Mesenchymal stem cell (in vitro differentiated cells and primary cell): ENCODE measurements at regions not wholly inside any gene's neighbourhood (a gene's known extent, or its start where the extent isn't known, plus 50 kb on each side); places are given as distances from the start of the nearest gene placed in this dataset.

Source experiments
- DNase-seq: peaks from one replicate; pipeline ENCODE4 v3.0.0-alpha.2; 2013
- H2AFZ ChIP-seq: one replicate; pipeline ENCODE4 v1.6.1; 2013; ENCODE audit warnings: low read depth, mild to moderate bottlenecking, control low read depth, inconsistent platforms, low read length, moderate library complexity
- H2AK5ac ChIP-seq: 2 replicates; pipeline ENCODE4 v1.6.1; 2013; ENCODE audit warnings: low read length, moderate library complexity, mild to moderate bottlenecking, inconsistent platforms; ENCODE audit not compliant: severe bottlenecking
- H2BK120ac ChIP-seq: one replicate; pipeline ENCODE4 v1.6.1; 2013; ENCODE audit warnings: low read depth, mild to moderate bottlenecking, inconsistent platforms, low read length, moderate library complexity
- H2BK12ac ChIP-seq, 2 experiments: one replicate each; pipeline ENCODE4 v1.6.1; 2013; ENCODE audit warnings: inconsistent platforms in 2 of 2, low read length in 2 of 2, mild to moderate bottlenecking in 2 of 2, moderate library complexity in 2 of 2, control low read depth in 1 of 2
- H2BK15ac ChIP-seq: one replicate; pipeline ENCODE4 v1.6.1; 2013; ENCODE audit warnings: mild to moderate bottlenecking, low read depth, inconsistent platforms; ENCODE audit not compliant: poor library complexity, severe bottlenecking
- H2BK5ac ChIP-seq: 2 replicates; pipeline ENCODE4 v1.6.1; 2013; ENCODE audit warnings: low read depth, mild to moderate bottlenecking, low read length, control low read depth, inconsistent platforms; ENCODE audit not compliant: poor library complexity, severe bottlenecking
- H3K14ac ChIP-seq, 2 experiments: one replicate each; pipeline ENCODE4 v1.6.1; 2013; ENCODE audit warnings: inconsistent platforms in 2 of 2, low read length in 2 of 2, control low read depth in 1 of 2, mild to moderate bottlenecking in 1 of 2, moderate library complexity in 1 of 2
- H3K18ac ChIP-seq, 2 experiments: one replicate each; pipeline ENCODE4 v1.6.1; 2013; ENCODE audit warnings: inconsistent platforms in 2 of 2, low read length in 2 of 2, control low read depth in 1 of 2, low read depth in 1 of 2, mild to moderate bottlenecking in 1 of 2
- H3K23ac ChIP-seq, 2 experiments: one replicate each; pipeline ENCODE4 v1.6.1; 2013; ENCODE audit warnings: inconsistent platforms in 2 of 2, low read length in 2 of 2, mild to moderate bottlenecking in 2 of 2, moderate library complexity in 2 of 2, control low read depth in 1 of 2
- H3K27ac ChIP-seq: 2 replicates; pipeline ENCODE4 v1.5.1; 2013; ENCODE audit warnings: mild to moderate bottlenecking, moderate library complexity, low read length, control low read depth, inconsistent platforms; ENCODE audit not compliant: poor library complexity, severe bottlenecking
- H3K27me3 ChIP-seq, 2 experiments: 2 replicates each; pipeline versions ENCODE4 v1.6.1 to v1.7.0; 2013; ENCODE audit warnings: low read length in 2 of 2, mild to moderate bottlenecking in 2 of 2, moderate library complexity in 2 of 2, control low read depth in 1 of 2, inconsistent platforms in 1 of 2; ENCODE audit not compliant: control insufficient read depth in 1 of 2, insufficient read depth in 1 of 2
- H3K36me3 ChIP-seq, 2 experiments: 2 replicates each; pipeline versions ENCODE4 v1.6.1 to v1.7.0; 2013; ENCODE audit warnings: low read length in 2 of 2, control low read depth in 1 of 2, inconsistent platforms in 1 of 2, low read depth in 1 of 2, mild to moderate bottlenecking in 1 of 2; ENCODE audit not compliant: insufficient read depth in 2 of 2, control insufficient read depth in 1 of 2
- H3K4ac ChIP-seq, 2 experiments: one replicate each; pipeline ENCODE4 v1.6.1; 2013; ENCODE audit warnings: inconsistent platforms in 2 of 2, low read length in 2 of 2, mild to moderate bottlenecking in 2 of 2, moderate library complexity in 2 of 2, control low read depth in 1 of 2, low read depth in 1 of 2
- H3K4me1 ChIP-seq: 2 replicates; pipeline ENCODE4 v1.6.1; 2013; ENCODE audit warnings: low read depth, low read length, control low read depth; ENCODE audit not compliant: control insufficient read depth, insufficient read depth
- H3K4me2 ChIP-seq: 2 replicates; pipeline ENCODE4 v1.6.1; 2013; ENCODE audit warnings: low read length, mild to moderate bottlenecking, inconsistent platforms; ENCODE audit not compliant: poor library complexity, severe bottlenecking
- H3K4me3 ChIP-seq, 2 experiments: 2 replicates each; pipeline versions ENCODE4 v1.5.1 to v1.7.0; 2013; ENCODE audit warnings: low read length in 2 of 2, mild to moderate bottlenecking in 2 of 2, control low read depth in 1 of 2, low read depth in 1 of 2; ENCODE audit not compliant: insufficient read depth in 1 of 2
- H3K79me1 ChIP-seq: replicated peaks from 2 replicates; pipeline ENCODE4 v1.6.1; 2013; ENCODE audit warnings: mild to moderate bottlenecking, control low read depth, low read length, inconsistent platforms; ENCODE audit not compliant: poor library complexity, severe bottlenecking
- H3K9ac ChIP-seq: 2 replicates; pipeline ENCODE4 v1.7.0; 2013; ENCODE audit warnings: mild to moderate bottlenecking, low read length, moderate library complexity
- H3K9me3 ChIP-seq: 2 replicates; pipeline ENCODE4 v1.7.0; 2013; ENCODE audit warnings: mild to moderate bottlenecking, low read length; ENCODE audit not compliant: control insufficient read depth
- H4K8ac ChIP-seq: one replicate; pipeline ENCODE4 v1.6.1; 2013; ENCODE audit warnings: inconsistent platforms, mild to moderate bottlenecking, low read length, moderate library complexity
- H4K91ac ChIP-seq: one replicate; pipeline ENCODE4 v1.6.1; 2013; ENCODE audit warnings: mild to moderate bottlenecking, low read length, inconsistent platforms
- whole genome bisulfite sequencing: methylation state at CpG from one replicate; pipeline ENCODE4 v1.1.7; 2013; ENCODE audit warnings: mixed read lengths; 5-methylcytosine and 5-hydroxymethylcytosine counted together

DNA sequence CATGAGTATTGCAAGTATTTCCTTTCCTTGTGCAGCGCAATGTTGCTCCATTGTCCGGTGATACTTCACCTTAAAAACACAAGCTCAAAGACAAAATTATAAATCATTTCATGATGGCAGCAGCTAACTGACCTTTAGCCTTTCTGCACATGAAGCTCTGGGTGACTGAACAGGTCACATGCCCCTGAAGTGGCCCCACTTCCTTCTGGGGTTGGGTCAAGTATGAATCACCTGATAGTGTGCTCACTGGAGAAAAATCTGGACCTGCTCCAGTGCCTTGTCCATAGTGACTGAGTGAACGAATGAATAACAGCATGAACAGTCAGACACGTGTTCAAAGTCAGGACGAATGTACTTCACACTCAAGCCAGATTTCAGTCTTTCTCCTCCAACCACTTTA, 658.9 kb downstream of the NPHP4 start:
- Histone ChIP-seq H3K4me2 (no peak overlapping the region), H3K36me3 (no peaks in the 10 kb centered on the region), H2AFZ (no peak overlapping the region), H3K4me1 (no peaks in the 10 kb centered on the region), H2BK120ac (no peak overlapping the region), H3K4me3 (no peak overlapping the region), H2BK12ac (no peak overlapping the region), H3K23ac (no peak overlapping the region), H2BK15ac (no peak overlapping the region), H3K79me1 (no peaks in the 10 kb centered on the region), H2AK5ac (no peak overlapping the region), H4K8ac (no peak overlapping the region), H3K27ac (no peak overlapping the region), H3K18ac (no peak overlapping the region), H4K91ac (no peak overlapping the region), H3K9me3 (peaks cover 8% of the 10 kb centered on the region), H2BK5ac (no peak overlapping the region), H3K4ac (no peak overlapping the region), H3K14ac (no peak overlapping the region), H3K27me3 (no peaks in the 10 kb centered on the region), H3K9ac (no peak overlapping the region)
- whole genome bisulfite sequencing, result 77% methylated on average over 5 of the region's 5 CpGs
- no peak for DNase-seq

DNA sequence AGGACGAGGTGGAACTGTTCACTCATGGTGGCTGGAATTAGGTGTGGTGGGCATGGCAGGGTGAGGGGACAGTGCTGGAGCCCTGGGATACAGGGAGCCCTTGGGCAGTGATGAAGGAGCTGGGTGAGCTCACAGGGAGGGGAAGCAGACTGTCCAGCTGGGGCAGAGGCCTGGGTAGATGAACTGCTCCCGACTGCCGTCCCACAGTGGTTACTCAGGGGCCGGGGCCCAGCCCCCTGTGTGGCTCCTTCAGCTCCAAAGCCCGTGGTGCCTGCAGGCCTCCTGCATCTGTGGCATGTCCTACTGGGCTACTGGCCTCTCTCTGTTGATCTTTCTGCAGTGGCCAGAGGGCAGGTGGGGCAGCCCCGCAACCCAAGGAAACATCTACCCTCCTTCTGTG, 661.1 kb downstream of the NPHP4 start:
- H3K14ac ChIP-seq, result no peak overlapping the region
- H2BK12ac ChIP-seq, result no peak overlapping the region
- H3K27me3 ChIP-seq, result no peaks in the 10 kb centered on the region
- H3K18ac ChIP-seq, result no peak overlapping the region
- no peak overlapping the region for H3K4me2 ChIP-seq
- H3K4ac ChIP-seq, result no peak overlapping the region
- no peak overlapping the region for H4K91ac ChIP-seq
- no peaks in the 10 kb centered on the region for H3K4me1 ChIP-seq
- H2AFZ ChIP-seq, result no peak overlapping the region
- H3K9me3 ChIP-seq, result peaks cover 8% of the 10 kb centered on the region
- no peak overlapping the region for H2BK120ac ChIP-seq
- H3K36me3 ChIP-seq, result no peaks in the 10 kb centered on the region
- H3K27ac ChIP-seq, result no peak overlapping the region
- H2BK5ac ChIP-seq, result no peak overlapping the region
- H2BK15ac ChIP-seq, result no peak overlapping the region
- H3K4me3 ChIP-seq, result no peak overlapping the region
- H3K79me1 ChIP-seq, result no peaks in the 10 kb centered on the region
- no peak overlapping the region for H2AK5ac ChIP-seq
- H3K9ac ChIP-seq, result no peak overlapping the region
- 72% methylated on average over 6 of the region's 6 CpGs for WGBS
- no peak overlapping the region for H4K8ac ChIP-seq
- no peak for DNase-seq
- H3K23ac ChIP-seq, result no peak overlapping the region

DNA sequence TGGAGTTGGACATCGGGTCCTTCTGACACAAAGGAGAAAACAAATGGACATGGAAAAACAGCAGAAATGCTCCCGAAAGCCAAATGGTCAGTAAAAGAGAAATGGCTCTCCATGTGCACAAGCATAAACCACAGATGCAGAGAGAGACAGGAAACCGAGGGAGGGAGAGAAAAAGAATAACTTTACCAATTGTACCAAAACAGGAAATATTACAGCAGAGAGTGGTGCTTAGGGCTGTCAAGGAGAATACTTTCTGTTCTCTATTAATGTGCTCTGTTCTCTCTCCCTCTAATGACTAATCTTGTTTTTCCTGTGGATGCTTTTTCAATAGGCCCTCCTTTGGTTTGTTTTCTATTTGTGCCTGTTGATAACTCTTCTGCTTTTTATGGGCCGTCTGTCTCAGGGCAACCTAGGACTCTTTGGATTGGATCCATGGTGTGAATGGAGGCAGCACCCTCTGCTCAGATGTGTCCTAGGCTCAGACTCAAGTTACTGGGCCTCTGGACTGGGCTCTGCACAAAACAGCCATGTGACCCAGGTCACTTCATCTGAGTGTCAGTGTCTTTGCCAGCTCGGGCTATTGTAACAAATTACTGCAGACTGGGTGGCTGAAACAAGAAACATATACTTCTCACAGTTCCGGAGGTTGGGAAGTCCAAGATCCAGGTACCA, 663.0 kb downstream of the NPHP4 start:
- H3K4me1 ChIP-seq, result no peaks in the 10 kb centered on the region
- H3K9ac ChIP-seq, result no peak overlapping the region
- no peaks in the 10 kb centered on the region for H3K36me3 ChIP-seq
- H3K9me3 ChIP-seq, result peaks cover 8% of the 10 kb centered on the region
- no peak overlapping the region for H3K4me3 ChIP-seq
- no peak overlapping the region for H3K23ac ChIP-seq
- no peak for DNase-seq
- H4K8ac ChIP-seq, result no peak overlapping the region
- H2BK5ac ChIP-seq, result no peak overlapping the region
- H3K14ac ChIP-seq, result no peak overlapping the region
- 73% methylated on average over 5 of the region's 6 CpGs for WGBS
- H2BK120ac ChIP-seq, result no peak overlapping the region
- H3K79me1 ChIP-seq, result no peaks in the 10 kb centered on the region
- no peak overlapping the region for H3K27ac ChIP-seq
- H2AK5ac ChIP-seq, result no peak overlapping the region
- no peak overlapping the region for H3K4me2 ChIP-seq
- no peak overlapping the region for H2AFZ ChIP-seq
- no peak overlapping the region for H2BK15ac ChIP-seq
- no peaks in the 10 kb centered on the region for H3K27me3 ChIP-seq
- H2BK12ac ChIP-seq, result no peak overlapping the region
- H3K18ac ChIP-seq, result no peak overlapping the region
- H4K91ac ChIP-seq, result no peak overlapping the region
- H3K4ac ChIP-seq, result no peak overlapping the region

DNA sequence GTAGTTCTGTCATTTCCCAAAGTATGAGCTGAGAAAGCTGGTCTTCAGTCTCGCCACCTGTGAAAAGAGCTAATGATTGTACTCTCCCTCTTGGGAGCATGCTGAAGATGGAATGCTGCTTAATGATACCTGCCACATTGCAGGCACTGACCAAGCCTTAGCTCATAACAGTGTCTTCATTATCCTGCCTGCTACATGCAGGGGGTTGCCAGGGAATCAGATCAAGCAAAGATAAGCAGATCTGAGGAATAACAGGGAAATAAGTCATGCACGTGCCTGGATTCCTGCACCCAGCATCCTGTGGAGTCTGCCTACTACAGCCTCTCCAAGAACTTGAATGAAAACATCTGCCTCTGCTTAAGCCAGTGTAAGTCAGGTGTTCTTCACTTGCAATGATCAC, 667.3 kb downstream of the NPHP4 start:
- no peak overlapping the region for H3K4me2 ChIP-seq
- no peaks in the 10 kb centered on the region for H3K4me1 ChIP-seq
- no peak overlapping the region for H3K18ac ChIP-seq
- H3K79me1 ChIP-seq, result no peaks in the 10 kb centered on the region
- H2AK5ac ChIP-seq, result no peak overlapping the region
- DNase-seq, result no peak
- no peak overlapping the region for H2BK5ac ChIP-seq
- H3K27ac ChIP-seq, result no peak overlapping the region
- no peak overlapping the region for H3K23ac ChIP-seq
- H3K4ac ChIP-seq, result no peak overlapping the region
- no peak overlapping the region for H3K14ac ChIP-seq
- 59% methylated on average over 2 of the region's 2 CpGs for WGBS
- no peak overlapping the region for H2BK120ac ChIP-seq
- H3K9ac ChIP-seq, result no peak overlapping the region
- H3K36me3 ChIP-seq, result no peaks in the 10 kb centered on the region
- no peaks in the 10 kb centered on the region for H3K27me3 ChIP-seq
- no peak overlapping the region for H2BK15ac ChIP-seq
- peak overlapping the region; percentile 65 for H4K91ac ChIP-seq
- H2BK12ac ChIP-seq, result no peak overlapping the region
- H2AFZ ChIP-seq, result no peak overlapping the region
- H3K9me3 ChIP-seq, result peaks cover 3% of the 10 kb centered on the region
- no peak overlapping the region for H3K4me3 ChIP-seq
- H4K8ac ChIP-seq, result no peak overlapping the region
